ENCODE measurements at regions not wholly inside any gene's neighbourhood (a gene's known extent, or its start where the extent isn't known, plus 50 kb on each side); places are given as distances from the start of the nearest gene placed in this dataset.
"Not testable (repeated sequence)": the region's sequence is repeated elsewhere in the genome, so short reads cannot be mapped to it uniquely, and the experiment has no call there.

DNA sequence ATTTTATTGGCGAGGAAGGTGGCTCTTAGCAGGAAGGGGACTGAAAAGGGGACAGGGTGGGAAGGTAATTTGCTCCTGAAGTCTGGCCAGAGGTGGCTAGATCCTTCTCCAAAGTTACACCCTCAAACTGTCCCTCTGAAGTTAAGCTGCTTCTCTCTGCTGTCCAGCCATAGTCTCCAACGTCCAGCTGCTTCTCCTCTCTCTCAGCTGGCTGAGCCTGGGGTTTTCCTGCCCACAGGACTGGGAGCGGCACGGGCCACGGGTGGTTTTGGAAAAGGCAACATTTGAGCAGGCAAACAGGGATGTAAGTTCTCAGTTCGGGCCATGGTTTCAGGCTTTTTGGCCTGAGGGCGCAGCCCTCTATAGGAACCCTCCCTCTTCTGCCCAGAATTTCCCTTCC lies 128.3 kb downstream of the YIPF5 start:
- in situ Hi-C loops (cut with MboI; ENCODE audit: low pct_unique_long_range_greater_than_20kb, low sequenced_read_pairs, unreplicated experiment), result no loop called here
- no peak for DNase-seq (ENCODE audit: low spot score)
- TF ChIP-seq, protein P1, sequence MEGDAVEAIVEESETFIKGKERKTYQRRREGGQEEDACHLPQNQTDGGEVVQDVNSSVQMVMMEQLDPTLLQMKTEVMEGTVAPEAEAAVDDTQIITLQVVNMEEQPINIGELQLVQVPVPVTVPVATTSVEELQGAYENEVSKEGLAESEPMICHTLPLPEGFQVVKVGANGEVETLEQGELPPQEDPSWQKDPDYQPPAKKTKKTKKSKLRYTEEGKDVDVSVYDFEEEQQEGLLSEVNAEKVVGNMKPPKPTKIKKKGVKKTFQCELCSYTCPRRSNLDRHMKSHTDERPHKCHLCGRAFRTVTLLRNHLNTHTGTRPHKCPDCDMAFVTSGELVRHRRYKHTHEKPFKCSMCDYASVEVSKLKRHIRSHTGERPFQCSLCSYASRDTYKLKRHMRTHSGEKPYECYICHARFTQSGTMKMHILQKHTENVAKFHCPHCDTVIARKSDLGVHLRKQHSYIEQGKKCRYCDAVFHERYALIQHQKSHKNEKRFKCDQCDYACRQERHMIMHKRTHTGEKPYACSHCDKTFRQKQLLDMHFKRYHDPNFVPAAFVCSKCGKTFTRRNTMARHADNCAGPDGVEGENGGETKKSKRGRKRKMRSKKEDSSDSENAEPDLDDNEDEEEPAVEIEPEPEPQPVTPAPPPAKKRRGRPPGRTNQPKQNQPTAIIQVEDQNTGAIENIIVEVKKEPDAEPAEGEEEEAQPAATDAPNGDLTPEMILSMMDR (IDR thresholded peaks at IDR 0.05; ENCODE audit: extremely low read depth, insufficient read depth, missing control alignments), result no peak

DNA sequence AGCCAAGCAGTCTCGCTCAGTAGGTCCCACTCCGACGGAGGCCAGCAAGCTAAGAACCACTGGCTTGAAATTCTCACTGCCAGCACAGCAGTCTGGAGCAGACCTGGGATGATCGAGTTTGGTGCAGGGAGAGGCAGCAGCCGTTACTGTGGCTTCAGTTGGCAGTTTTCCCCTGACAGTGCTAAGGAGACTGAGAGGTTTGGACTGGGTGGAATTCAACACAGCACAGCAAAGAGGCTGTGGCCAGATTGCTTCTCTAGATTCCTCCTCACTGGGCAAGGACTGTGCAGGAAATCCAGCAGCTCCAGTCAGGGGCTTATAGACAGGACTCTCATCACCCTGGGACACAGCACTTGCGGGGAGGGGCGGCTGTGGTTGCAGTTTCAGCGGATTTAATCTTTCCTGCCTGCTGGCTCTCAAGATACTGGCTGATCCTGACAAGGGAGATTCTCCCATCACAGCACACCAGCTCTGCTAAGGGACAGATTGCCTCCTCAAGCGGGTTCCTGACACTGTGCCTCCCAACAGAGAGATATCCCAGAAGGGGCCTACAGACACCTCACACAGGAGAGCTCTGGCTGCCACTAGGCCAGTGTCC lies 122.1 kb downstream of the YIPF5 start:
- no peak for DNase-seq (ENCODE audit: low spot score)
- in situ Hi-C loops (cut with MboI; ENCODE audit: low pct_unique_long_range_greater_than_20kb, low sequenced_read_pairs, unreplicated experiment), result no loop called here
- TF ChIP-seq, protein P1 (IDR thresholded peaks at IDR 0.05; ENCODE audit: extremely low read depth, insufficient read depth, missing control alignments), result no peak

DNA sequence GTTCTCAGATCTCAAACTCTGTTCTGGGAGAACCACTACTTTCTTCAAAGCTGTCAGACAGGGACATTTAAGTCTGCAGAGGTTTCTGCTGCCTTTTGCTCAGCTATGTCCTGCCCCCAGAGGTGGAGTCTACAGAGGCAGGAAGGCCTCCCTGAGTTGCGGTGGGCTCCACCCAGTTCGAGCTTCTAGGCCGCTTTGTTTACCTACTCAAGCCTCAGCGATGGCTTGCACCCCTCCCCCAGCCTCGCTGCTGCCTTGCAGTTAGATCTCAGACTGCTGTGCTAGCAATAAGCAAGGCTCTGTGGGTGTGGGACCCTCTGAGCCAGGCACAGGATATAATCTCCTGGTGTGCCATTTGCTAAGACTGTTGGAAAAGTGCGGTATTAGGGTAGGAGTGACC lies 115.1 kb downstream of the YIPF5 start:
- in situ Hi-C loops (cut with MboI; ENCODE audit: low pct_unique_long_range_greater_than_20kb, low sequenced_read_pairs, unreplicated experiment); DNase-seq (ENCODE audit: low spot score): not testable (repeated sequence)

DNA sequence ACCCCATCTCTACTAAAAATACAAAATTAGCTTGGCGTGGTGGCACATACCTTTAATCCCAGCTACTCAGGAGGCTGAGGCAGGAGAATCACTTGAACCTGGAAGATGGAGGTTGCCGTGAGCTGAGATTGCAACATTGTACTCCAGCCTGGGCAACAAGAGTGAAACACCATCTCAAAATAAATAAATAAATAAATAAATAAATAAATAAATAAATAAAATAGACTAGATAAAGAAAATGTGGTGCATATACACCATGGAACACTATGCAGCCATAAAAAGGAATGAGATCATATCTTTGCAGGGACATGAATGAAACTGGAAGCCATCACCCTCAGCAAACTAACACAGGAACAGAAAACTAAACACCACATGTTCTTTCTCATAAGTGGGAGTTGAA lies 110.4 kb downstream of the YIPF5 start:
- DNase-seq (ENCODE audit: low spot score); in situ Hi-C loops (cut with MboI; ENCODE audit: low pct_unique_long_range_greater_than_20kb, low sequenced_read_pairs, unreplicated experiment): not testable (repeated sequence)

DNA sequence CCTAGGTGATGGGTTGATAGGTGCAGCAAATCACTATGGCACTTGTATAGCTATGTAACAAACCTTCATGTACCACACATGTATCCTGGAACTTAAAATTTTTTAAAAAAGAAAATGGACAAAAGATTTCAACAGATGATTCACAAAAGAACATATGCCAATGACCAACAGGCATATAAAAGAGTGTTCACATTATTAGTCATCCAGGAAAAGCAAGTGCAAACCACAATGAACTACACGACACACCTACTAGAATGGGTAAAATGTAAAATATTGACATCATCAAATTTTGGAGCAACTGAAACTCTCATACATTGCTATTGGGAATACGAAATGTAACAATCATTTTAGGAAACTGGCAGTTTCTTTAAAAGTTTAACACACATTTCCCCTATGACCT lies 109.9 kb downstream of the YIPF5 start:
- TF ChIP-seq, protein P1 (IDR thresholded peaks at IDR 0.05; ENCODE audit: extremely low read depth, insufficient read depth, missing control alignments), result no peak
- no peak for DNase-seq (ENCODE audit: low spot score)
- in situ Hi-C loops (cut with MboI; ENCODE audit: low pct_unique_long_range_greater_than_20kb, low sequenced_read_pairs, unreplicated experiment), result no loop called here

DNA sequence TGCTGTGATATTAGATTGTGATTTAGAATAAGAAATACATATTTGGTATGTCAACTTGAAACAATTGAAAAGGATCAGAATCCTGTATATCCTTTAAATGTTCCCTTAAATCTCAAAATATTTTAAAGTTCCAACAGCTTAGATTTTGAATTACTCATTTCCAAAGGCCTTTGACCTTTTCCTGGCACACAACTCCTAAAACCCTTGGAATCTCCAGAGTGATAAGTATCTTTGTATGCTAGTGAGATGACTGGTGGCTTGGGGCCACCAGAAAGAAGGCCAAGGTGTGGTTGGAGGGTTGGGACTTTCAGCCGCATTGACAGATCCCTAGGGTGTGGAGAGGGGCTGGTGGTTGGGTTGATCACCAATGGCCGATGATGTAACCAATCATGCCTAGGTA lies 104.7 kb downstream of the YIPF5 start:
- in situ Hi-C loops (cut with MboI; ENCODE audit: low pct_unique_long_range_greater_than_20kb, low sequenced_read_pairs, unreplicated experiment), result no loop called here
- DNase-seq (ENCODE audit: low spot score), result no peak
- TF ChIP-seq, protein P1 (IDR thresholded peaks at IDR 0.05; ENCODE audit: extremely low read depth, insufficient read depth, missing control alignments), result no peak

DNA sequence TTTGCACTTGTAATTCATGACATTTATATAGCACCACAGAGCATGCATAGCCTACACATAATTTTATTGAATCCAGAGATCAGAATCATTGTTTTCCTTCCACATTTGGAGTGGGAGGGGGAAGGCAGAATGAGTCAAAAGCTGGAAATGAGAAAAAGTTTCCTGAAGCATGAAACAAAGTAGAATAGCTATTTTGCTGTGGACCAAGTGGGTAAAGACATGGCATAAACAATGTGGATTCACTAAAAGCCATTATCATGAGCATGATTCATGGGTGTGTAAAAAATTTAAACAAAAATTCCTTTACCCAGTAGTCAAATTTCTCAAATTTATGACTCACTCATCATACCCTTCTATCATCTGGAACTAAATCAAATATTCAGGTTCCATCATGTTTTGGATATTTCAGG lies 97.9 kb downstream of the YIPF5 start:
- in situ Hi-C loops (cut with MboI; ENCODE audit: low pct_unique_long_range_greater_than_20kb, low sequenced_read_pairs, unreplicated experiment), result no loop called here
- no peak for DNase-seq (ENCODE audit: low spot score)
- TF ChIP-seq, protein P1 (IDR thresholded peaks at IDR 0.05; ENCODE audit: extremely low read depth, insufficient read depth, missing control alignments), result no peak

DNA sequence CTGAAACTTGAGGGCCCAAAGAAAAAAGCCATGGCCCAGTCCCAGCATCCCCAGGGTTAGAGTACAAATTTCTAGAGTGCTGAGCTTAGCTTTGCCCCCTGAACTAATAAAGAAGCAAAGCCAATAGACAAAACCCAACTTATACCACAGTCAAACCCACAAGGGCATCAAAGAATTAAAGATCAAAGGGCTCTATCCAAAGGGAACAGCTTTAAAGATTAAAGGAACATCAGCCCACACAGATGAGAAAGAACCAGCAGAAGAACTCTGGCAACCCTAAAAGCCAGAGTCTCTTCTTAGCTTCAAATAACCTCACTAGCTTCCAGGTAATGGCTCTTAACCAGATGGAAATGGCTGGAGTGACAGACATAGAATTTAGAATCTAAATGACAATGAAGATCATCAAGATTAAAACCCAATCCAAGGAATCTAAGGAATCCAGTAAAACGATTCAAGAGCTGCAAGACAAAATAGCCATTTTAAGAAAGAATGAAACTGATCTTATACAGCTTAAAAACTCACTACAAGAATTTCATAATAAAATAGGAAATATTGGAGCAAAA lies 93.9 kb downstream of the YIPF5 start:
- no peak for DNase-seq (ENCODE audit: low spot score)
- in situ Hi-C loops (cut with MboI; ENCODE audit: low pct_unique_long_range_greater_than_20kb, low sequenced_read_pairs, unreplicated experiment), result no loop called here
- TF ChIP-seq, protein P1 (IDR thresholded peaks at IDR 0.05; ENCODE audit: extremely low read depth, insufficient read depth, missing control alignments), result no peak
